ENCODE measurements at regions not wholly inside any gene's neighbourhood (a gene's known extent, or its start where the extent isn't known, plus 50 kb on each side); places are given as distances from the start of the nearest gene placed in this dataset.

- TF ChIP-seq CTCF (IDR thresholded peaks at IDR 0.05; ENCODE audit: low read depth, low read length) (no peak), MAX (IDR thresholded peaks at IDR 0.05; ENCODE audit: low read depth, low read length) (no peak), POLR2A (IDR thresholded peaks at IDR 0.05; ENCODE audit: extremely low read depth, insufficient read length) (no peak)
Measured at GRCh38 chr18:77679869-77680268, 430.2 kb downstream of the GALR1 start.
